Vagina (tissue), 2 donors: ENCODE measurements at regions not wholly inside any gene's neighbourhood (a gene's known extent, or its start where the extent isn't known, plus 50 kb on each side); places are given as distances from the start of the nearest gene placed in this dataset.

Experiments
- DNase-seq, 2 donors: peaks; one replicate each; pipeline ENCODE4 v3.0.0-alpha.2; 2017; ENCODE audit errors: extremely low spot score in 2 of 2
- H3K27ac ChIP-seq: fragments of 200-600 bp; sonication (generic); one replicate; pipeline ENCODE4 v1.5.1; 2019
- H3K27me3 ChIP-seq: fragments of 200-600 bp; sonication (generic); one replicate; pipeline ENCODE4 v1.5.1; 2019
- H3K36me3 ChIP-seq, 2 donors: fragments of 200-600 bp; sonication (generic); one replicate each; pipeline ENCODE4 v1.5.1; 2017 to 2019
- H3K4me1 ChIP-seq: fragments of 200-600 bp; sonication (generic); one replicate; pipeline ENCODE4 v1.5.1; 2019
- H3K4me3 ChIP-seq, 2 donors: fragments of 200-600 bp; sonication (generic); 1 replicate in 1 of 2; 2 replicates in 1 of 2; pipeline ENCODE4 v1.5.1; 2016 to 2019
- H3K9me3 ChIP-seq: fragments of 200-600 bp; sonication (generic); one replicate; pipeline ENCODE4 v1.5.1; 2019
- POLR2A ChIP-seq, 2 donors: fragments of 450-650 bp; IDR thresholded peaks; one replicate each; pipeline ENCODE4 v1.6.1; 2017; ENCODE audit warnings: antibody characterized with exemption in 2 of 2, mild to moderate bottlenecking in 2 of 2, moderate library complexity in 2 of 2
- POLR2AphosphoS5 ChIP-seq, 2 donors: sonication (generic); formaldehyde crosslinking; IDR thresholded peaks; one replicate each; pipeline ENCODE4 v1.9.0; 2017; ENCODE audit warnings: antibody characterized with exemption in 2 of 2, mild to moderate bottlenecking in 2 of 2, low read depth in 1 of 2; ENCODE audit not compliant: insufficient read depth in 1 of 2
- intact Hi-C: fragments of 100-400 bp; cut with DNase I; formaldehyde crosslinking; loops from one replicate; pipeline ENCODE4 v1.15.1; 2023
- TF ChIP-seq, protein P1 (sequence below), 3 experiments: fragments of 450-650 bp in 2 of 3; fragments of 200-600 bp in 1 of 3; sonication (generic) in 1 of 3; IDR thresholded peaks; one replicate each; pipeline ENCODE4 v1.5.1; 2017 to 2019; ENCODE audit warnings: antibody characterized with exemption in 3 of 3, mild to moderate bottlenecking in 2 of 3, moderate library complexity in 2 of 3

DNA sequence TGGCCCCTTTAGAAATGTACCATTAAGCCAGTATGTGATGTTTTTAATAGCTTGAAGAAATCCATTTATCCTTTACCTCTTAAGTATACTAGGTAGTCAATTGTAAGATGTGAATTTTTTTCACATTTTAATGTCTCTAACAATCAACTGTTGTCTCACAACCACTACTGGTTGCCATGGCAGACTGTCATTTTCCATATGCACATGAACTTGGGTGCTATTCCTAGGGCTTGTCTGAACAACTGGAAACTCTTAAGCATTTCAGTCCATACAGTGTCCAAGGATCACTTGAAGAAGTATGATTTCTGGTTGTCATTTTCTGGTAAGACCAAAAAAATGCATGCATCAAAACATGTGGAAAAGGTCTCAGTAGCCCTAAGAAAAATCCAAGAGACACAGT lies 315.1 kb downstream of the HHIPL2 start:
- DNase-seq, result no peak
- Histone ChIP-seq H3K27ac (no peak overlapping the region), H3K4me3 (no peak overlapping the region), H3K9me3 (no peaks in the 10 kb centered on the region), H3K27me3 (no peaks in the 10 kb centered on the region), H3K36me3 (no peaks in the 10 kb centered on the region), H3K4me1 (no peaks in the 10 kb centered on the region)
- intact Hi-C loops, result no loop called here
- TF ChIP-seq POLR2AphosphoS5 (IDR thresholded peaks at IDR 0.05; ENCODE audit: insufficient read depth in 1 of 2, low read depth in 1 of 2) (no peak), POLR2A (IDR thresholded peaks at IDR 0.05) (no peak)
- TF ChIP-seq, protein P1, sequence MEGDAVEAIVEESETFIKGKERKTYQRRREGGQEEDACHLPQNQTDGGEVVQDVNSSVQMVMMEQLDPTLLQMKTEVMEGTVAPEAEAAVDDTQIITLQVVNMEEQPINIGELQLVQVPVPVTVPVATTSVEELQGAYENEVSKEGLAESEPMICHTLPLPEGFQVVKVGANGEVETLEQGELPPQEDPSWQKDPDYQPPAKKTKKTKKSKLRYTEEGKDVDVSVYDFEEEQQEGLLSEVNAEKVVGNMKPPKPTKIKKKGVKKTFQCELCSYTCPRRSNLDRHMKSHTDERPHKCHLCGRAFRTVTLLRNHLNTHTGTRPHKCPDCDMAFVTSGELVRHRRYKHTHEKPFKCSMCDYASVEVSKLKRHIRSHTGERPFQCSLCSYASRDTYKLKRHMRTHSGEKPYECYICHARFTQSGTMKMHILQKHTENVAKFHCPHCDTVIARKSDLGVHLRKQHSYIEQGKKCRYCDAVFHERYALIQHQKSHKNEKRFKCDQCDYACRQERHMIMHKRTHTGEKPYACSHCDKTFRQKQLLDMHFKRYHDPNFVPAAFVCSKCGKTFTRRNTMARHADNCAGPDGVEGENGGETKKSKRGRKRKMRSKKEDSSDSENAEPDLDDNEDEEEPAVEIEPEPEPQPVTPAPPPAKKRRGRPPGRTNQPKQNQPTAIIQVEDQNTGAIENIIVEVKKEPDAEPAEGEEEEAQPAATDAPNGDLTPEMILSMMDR (IDR thresholded peaks at IDR 0.05), result no peak

DNA sequence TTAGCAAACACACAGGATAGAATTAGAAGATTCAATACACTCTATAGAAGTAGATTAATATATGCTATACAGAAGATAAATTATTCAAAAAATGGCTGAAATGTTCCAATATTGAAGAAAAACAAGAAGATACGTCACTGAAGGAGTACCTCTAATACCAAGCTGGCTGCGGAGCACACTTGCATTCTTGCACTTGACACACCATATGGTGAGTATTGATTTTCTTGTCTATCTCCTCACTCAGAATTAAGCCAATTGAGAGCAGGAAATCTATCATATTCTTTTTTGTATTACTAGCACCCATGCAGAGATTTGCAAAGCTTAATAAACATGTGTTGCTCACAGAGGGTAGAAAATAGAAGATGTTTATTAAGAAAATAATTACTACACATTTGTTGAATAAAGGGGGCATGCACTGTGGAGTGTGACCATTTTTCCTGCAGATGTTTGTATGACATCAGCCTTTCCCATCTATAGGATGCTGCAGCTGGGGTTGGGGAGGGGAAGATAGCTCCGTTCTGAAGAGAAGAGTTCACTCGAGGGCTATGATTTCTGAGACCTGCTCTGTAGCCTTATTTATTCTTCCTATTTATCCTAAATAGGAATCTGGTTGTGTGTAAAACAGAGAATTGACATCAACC lies 318.1 kb downstream of the HHIPL2 start:
- H3K4me3 ChIP-seq, result no peak overlapping the region

DNA sequence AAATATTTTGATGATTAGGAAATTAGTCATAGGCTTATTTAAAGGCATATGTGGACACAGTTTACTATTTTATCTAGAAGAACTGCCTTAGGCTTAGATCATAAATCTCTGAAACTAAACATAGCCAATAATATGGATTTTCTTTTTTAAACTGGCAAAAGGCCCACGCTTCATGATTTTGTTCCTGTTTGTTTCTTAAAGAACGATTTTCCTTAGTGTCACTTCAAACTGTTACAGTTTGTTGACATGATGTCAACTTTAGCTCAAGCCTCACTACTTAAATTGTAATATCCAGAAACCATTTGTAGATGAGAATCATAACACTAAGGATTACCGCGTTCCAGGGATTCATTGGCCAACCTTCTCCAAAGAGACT lies 322.6 kb downstream of the HHIPL2 start:
- H3K36me3 ChIP-seq, result no peaks in the 10 kb centered on the region
- no peak for DNase-seq
- H3K4me1 ChIP-seq, result peaks cover 8% of the 10 kb centered on the region
- TF ChIP-seq POLR2A (IDR thresholded peaks at IDR 0.05), result no peak
- TF ChIP-seq, protein P1 (IDR thresholded peaks at IDR 0.05), result no peak
- TF ChIP-seq POLR2AphosphoS5 (IDR thresholded peaks at IDR 0.05; ENCODE audit: insufficient read depth in 1 of 2, low read depth in 1 of 2), result no peak
- H3K27me3 ChIP-seq, result no peaks in the 10 kb centered on the region
- H3K9me3 ChIP-seq, result no peaks in the 10 kb centered on the region
- no peak overlapping the region for H3K27ac ChIP-seq
- intact Hi-C loops, result no loop called here
- no peak overlapping the region for H3K4me3 ChIP-seq

More for the DNA sequence above, 318.1 kb downstream of the HHIPL2 start:
- intact Hi-C loops, result no loop called here
- Histone ChIP-seq H3K36me3 (no peaks in the 10 kb centered on the region), H3K4me1 (peaks cover 5% of the 10 kb centered on the region), H3K9me3 (no peaks in the 10 kb centered on the region), H3K27me3 (no peaks in the 10 kb centered on the region), H3K27ac (no peak overlapping the region)
- TF ChIP-seq POLR2AphosphoS5 (IDR thresholded peaks at IDR 0.05; ENCODE audit: insufficient read depth in 1 of 2, low read depth in 1 of 2) (no peak), POLR2A (IDR thresholded peaks at IDR 0.05) (no peak)
- TF ChIP-seq, protein P1 (IDR thresholded peaks at IDR 0.05), result no peak
- DNase-seq, result no peak

DNA sequence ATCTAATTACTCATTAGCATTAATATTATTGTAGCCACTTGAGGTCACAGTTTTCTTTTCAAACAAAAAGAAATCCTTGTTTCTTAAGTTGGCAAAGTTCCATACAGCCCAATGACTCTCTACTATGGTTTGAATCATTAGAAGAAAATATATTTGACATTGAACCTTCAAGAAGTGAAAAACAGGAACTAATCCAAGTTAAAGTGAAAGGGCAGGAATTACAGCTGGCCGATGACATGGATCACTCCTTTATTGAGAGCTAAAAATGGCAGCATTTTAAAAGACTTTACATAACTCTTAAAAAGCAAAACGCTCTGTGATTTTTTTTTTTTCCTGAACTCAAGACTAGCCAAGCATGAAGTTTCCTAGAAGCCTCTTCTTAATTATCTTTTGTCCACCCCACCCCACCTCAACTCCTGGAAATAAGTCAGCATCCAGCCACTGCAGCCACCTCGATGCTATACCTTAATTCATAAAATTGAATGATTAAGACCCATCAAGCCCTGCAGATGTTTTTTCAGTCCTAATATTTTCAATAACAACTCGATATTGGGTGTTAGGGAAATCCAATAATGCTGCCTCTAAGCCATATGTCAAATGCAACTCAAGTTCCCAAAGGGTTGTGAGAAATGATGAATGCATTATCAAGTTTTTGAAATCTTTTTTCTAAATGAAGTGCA lies 323.1 kb downstream of the HHIPL2 start:
- H3K27me3 ChIP-seq, result no peaks in the 10 kb centered on the region
- no peak overlapping the region for H3K4me3 ChIP-seq
- peaks cover 8% of the 10 kb centered on the region for H3K4me1 ChIP-seq
- TF ChIP-seq POLR2AphosphoS5 (IDR thresholded peaks at IDR 0.05; ENCODE audit: insufficient read depth in 1 of 2, low read depth in 1 of 2) (no peak), POLR2A (IDR thresholded peaks at IDR 0.05) (no peak)
- TF ChIP-seq, protein P1 (IDR thresholded peaks at IDR 0.05), result no peak
- DNase-seq, result no peak
- intact Hi-C loops, result no loop called here
- no peak overlapping the region for H3K27ac ChIP-seq
- no peaks in the 10 kb centered on the region for H3K9me3 ChIP-seq
- H3K36me3 ChIP-seq, result no peaks in the 10 kb centered on the region

DNA sequence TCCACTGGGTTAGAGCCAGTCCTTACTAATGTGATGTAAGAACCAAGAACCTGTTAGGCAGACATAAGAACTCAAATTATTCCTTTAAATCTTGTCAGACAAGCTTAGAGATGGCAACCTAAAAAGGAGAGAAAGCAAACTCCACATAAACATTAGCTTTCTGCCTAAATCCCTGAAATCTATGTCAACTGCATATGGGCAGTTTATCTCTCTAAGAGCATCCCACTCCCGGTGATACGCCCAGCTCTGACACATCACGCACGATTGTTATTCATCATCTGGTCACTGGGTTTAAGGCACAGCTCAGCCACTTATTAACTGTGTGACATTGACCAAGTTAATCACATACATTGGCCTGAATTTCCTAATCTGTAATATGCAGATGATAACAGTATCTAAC lies 323.7 kb downstream of the HHIPL2 start:
- peaks cover 8% of the 10 kb centered on the region for H3K4me1 ChIP-seq

More for the DNA sequence above, 323.7 kb downstream of the HHIPL2 start:
- Histone ChIP-seq H3K36me3 (no peaks in the 10 kb centered on the region), H3K27ac (no peak overlapping the region), H3K4me3 (no peak overlapping the region), H3K9me3 (no peaks in the 10 kb centered on the region), H3K27me3 (no peaks in the 10 kb centered on the region)
- intact Hi-C loops, result no loop called here
- no peak for TF ChIP-seq POLR2A (IDR thresholded peaks at IDR 0.05)
- no peak for DNase-seq
